Left ventricle myocardium superior (tissue), 1 donor: ENCODE measurements at regions not wholly inside any gene's neighbourhood (a gene's known extent, or its start where the extent isn't known, plus 50 kb on each side); places are given as distances from the start of the nearest gene placed in this dataset.

Experiments used
- ATAC-seq: fragments of 200-7000 bp; cut with Tn5 transposase; one replicate; pipeline ENCODE4 v1.9.1; 2020; ENCODE audit warnings: mild to moderate bottlenecking, moderate library complexity
- DNase-seq: peaks from one replicate; pipeline ENCODE4 v3.0.0-alpha.2; 2020
- intact Hi-C: fragments of 100-400 bp; cut with micrococcal nuclease; formaldehyde crosslinking; loops from one replicate; pipeline ENCODE4 v1.11.0; 2022
- donor health status: DM: no; HTN: yes; CAD: no; lungs with severe emphysema.

- intact Hi-C loops = no loop called here
- DNase-seq (no peak), ATAC-seq (no peak)
Measured at GRCh38 chr2:187274146-187274545, 173.9 kb downstream of the CALCRL start.

- DNase-seq (no peak), ATAC-seq (no peak)
- intact Hi-C loops = no loop called here
Measured at GRCh38 chr2:187272255-187272654, 175.8 kb downstream of the CALCRL start.

GRCh38 chr2:187271825-187272224, 176.2 kb downstream of the CALCRL start:
- DNase-seq (no peak), ATAC-seq (no peak)
- intact Hi-C loops = no loop called here

GRCh38 chr2:187266645-187267044, 181.4 kb downstream of the CALCRL start:
- intact Hi-C loops = no loop called here
- ATAC-seq (no peak), DNase-seq (no peak)

GRCh38 chr2:187266147-187266546, 181.9 kb downstream of the CALCRL start:
- ATAC-seq = no peak
- intact Hi-C loops = no loop called here

GRCh38 chr2:187264612-187265011, 183.4 kb downstream of the CALCRL start:
- DNase-seq (no peak), ATAC-seq (no peak)
- intact Hi-C loops = no loop called here

More at GRCh38 chr2:187266147-187266546, 181.9 kb downstream of the CALCRL start:
- no peak for DNase-seq

- no peak for DNase-seq
- intact Hi-C loops = no loop called here
- no peak for ATAC-seq
Measured at GRCh38 chr2:187263675-187264560, 184.1 kb downstream of the CALCRL start.

- no peak for ATAC-seq
- intact Hi-C loops = no loop called here
- no peak for DNase-seq
Measured at GRCh38 chr2:187261705-187262104, 186.3 kb downstream of the CALCRL start.

- intact Hi-C loops = no loop called here
- ATAC-seq (no peak), DNase-seq (no peak)
Measured at GRCh38 chr2:187252063-187252462, 196.0 kb downstream of the CALCRL start.

- no peak for ATAC-seq
- no peak for DNase-seq
- intact Hi-C loops = no loop called here
Measured at GRCh38 chr2:187250137-187250536, 197.9 kb downstream of the CALCRL start.

GRCh38 chr2:187233811-187234210, 214.2 kb downstream of the CALCRL start:
- intact Hi-C loops = no loop called here
- ATAC-seq = no peak
- DNase-seq = no peak

- no peak for ATAC-seq
- no peak for DNase-seq
- intact Hi-C loops = no loop called here
Measured at GRCh38 chr2:187232749-187233148, 215.3 kb downstream of the CALCRL start.

- intact Hi-C loops = no loop called here
- ATAC-seq = no peak
- DNase-seq = no peak
Measured at GRCh38 chr2:187230088-187230487, 218.0 kb downstream of the CALCRL start.

GRCh38 chr2:187228986-187229385, 219.1 kb downstream of the CALCRL start:
- ATAC-seq (no peak), DNase-seq (no peak)
- intact Hi-C loops = no loop called here

- intact Hi-C loops = no loop called here
- DNase-seq (no peak), ATAC-seq (no peak)
Measured at GRCh38 chr2:187224989-187225388, 223.1 kb downstream of the CALCRL start.

- ATAC-seq (no peak), DNase-seq (no peak)
- intact Hi-C loops = no loop called here
Measured at GRCh38 chr2:187220071-187220470, 228.0 kb downstream of the CALCRL start.

- intact Hi-C loops = no loop called here
- DNase-seq (no peak), ATAC-seq (no peak)
Measured at GRCh38 chr2:187215532-187216240, 232.4 kb downstream of the CALCRL start.

- ATAC-seq (no peak), DNase-seq (no peak)
- intact Hi-C loops = no loop called here
Measured at GRCh38 chr2:187214306-187214705, 233.7 kb downstream of the CALCRL start.

- ATAC-seq (no peak), DNase-seq (no peak)
- intact Hi-C loops = no loop called here
Measured at GRCh38 chr2:187213798-187214197, 234.3 kb downstream of the CALCRL start.

GRCh38 chr2:187210726-187211125, 237.3 kb downstream of the CALCRL start:
- ATAC-seq = no peak
- intact Hi-C loops = no loop called here
- no peak for DNase-seq
